Left renal cortex interstitium (tissue), 4 donors: ENCODE measurements at regions not wholly inside any gene's neighbourhood (a gene's known extent, or its start where the extent isn't known, plus 50 kb on each side); places are given as distances from the start of the nearest gene placed in this dataset.
A peak's percentile ranks its signal among the peaks of the same experiment; 100 is the strongest.

Source experiments
- DNase-seq, 4 donors: peaks; one replicate each; pipeline ENCODE4 v3.0.0-alpha.2; 2013; ENCODE audit warnings: low read depth in 4 of 4, low spot score in 2 of 4, missing footprints in 1 of 4

GRCh38 chr2:8525582-8526402, 156.1 kb upstream of the ID2 start:
- peak in 3 of 4 donors; percentile 57 to 75 (median 69) for DNase-seq

- no peak for DNase-seq
These were observed 155.5 kb upstream of the ID2 start for GRCh38 chr2:8526403-8526696.

- no peak for DNase-seq
These were observed 154.8 kb upstream of the ID2 start for GRCh38 chr2:8527031-8527430.

GRCh38 chr2:8527676-8528075, 154.2 kb upstream of the ID2 start:
- no peak for DNase-seq

- no peak for DNase-seq
These were observed 153.0 kb upstream of the ID2 start for GRCh38 chr2:8528863-8529262.

GRCh38 chr2:8529706-8530277, 152.1 kb upstream of the ID2 start:
- DNase-seq = no peak

- DNase-seq = no peak
These were observed 150.4 kb upstream of the ID2 start for GRCh38 chr2:8531481-8531880.

GRCh38 chr2:8532438-8532837, 149.4 kb upstream of the ID2 start:
- DNase-seq = no peak

- no peak for DNase-seq
These were observed 147.9 kb upstream of the ID2 start for GRCh38 chr2:8533923-8534322.

- DNase-seq = no peak
These were observed 147.5 kb upstream of the ID2 start for GRCh38 chr2:8534386-8534728.

GRCh38 chr2:8534729-8535468, 147.0 kb upstream of the ID2 start:
- no peak for DNase-seq

- DNase-seq = no peak
These were observed 146.4 kb upstream of the ID2 start for GRCh38 chr2:8535469-8535795.

- DNase-seq = no peak
These were observed 145.8 kb upstream of the ID2 start for GRCh38 chr2:8535821-8536685.

- DNase-seq = no peak
These were observed 144.9 kb upstream of the ID2 start for GRCh38 chr2:8536686-8537561.

GRCh38 chr2:8537562-8538155, 144.2 kb upstream of the ID2 start:
- no peak for DNase-seq

GRCh38 chr2:8538531-8538930, 143.3 kb upstream of the ID2 start:
- DNase-seq = no peak

- no peak for DNase-seq
These were observed 142.8 kb upstream of the ID2 start for GRCh38 chr2:8538931-8539621.

GRCh38 chr2:8539743-8540551, 141.9 kb upstream of the ID2 start:
- DNase-seq = peak in 2 of 4 donors; percentile 58 to 66
